ENCODE measurements at regions not wholly inside any gene's neighbourhood (a gene's known extent, or its start where the extent isn't known, plus 50 kb on each side); places are given as distances from the start of the nearest gene placed in this dataset.
"Not testable (repeated sequence)": the region's sequence is repeated elsewhere in the genome, so short reads cannot be mapped to it uniquely, and the experiment has no call there.

DNA sequence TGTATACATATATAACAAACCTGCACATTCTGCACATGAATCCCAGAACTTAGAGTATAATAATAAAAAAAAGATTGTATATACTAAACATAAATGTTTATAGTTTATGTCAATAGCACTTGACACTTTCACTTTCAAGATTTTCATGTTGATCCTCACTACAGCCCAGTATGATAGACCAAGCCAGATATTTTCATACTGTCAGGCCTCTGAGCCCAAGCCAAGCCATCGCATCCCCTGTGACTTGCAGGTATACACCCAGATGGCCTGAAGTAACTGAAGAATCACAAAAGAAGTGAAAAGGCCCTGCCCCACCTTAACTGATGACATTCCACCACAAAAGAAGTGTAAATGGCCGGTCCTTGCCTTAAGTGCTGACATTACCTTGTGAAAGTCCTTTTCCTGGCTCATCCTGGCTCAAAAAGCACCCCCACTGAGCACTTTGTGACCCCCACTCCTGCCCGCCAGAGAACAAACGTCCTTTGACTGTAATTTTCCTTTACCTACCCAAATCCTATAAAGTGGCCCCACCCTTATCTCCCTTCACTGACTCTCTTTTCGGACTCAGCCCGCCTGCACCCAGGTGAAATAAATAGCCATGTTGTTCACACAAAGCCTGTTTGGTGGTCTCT lies 555.5 kb upstream of the ADGRL2 start:
- CTCF ChIA-PET (ENCODE audit: low intra/inter-chr PET ratio, low total read pairs); H3K27ac ChIP-seq (ENCODE audit: extremely low read length, insufficient read depth, low read length); H3K79me2 ChIP-seq (ENCODE audit: insufficient read depth, low read length); H2AFZ ChIP-seq (ENCODE audit: low read length); DNase-seq (ENCODE audit: low spot score); FAIRE-seq; H3K27me3 ChIP-seq (ENCODE audit: control insufficient read depth in 1 of 2, insufficient read depth in 2 of 2, low read length in 2 of 2); BruUV-seq (replicated peaks); ATAC-seq; in situ Hi-C loops (cut with HindIII; ENCODE audit: extremely low pct_ligation_motif_present, low pct_unique_long_range_greater_than_20kb); POLR2A ChIA-PET; H3K9ac ChIP-seq (ENCODE audit: insufficient read depth, low read depth, low read length); H4K20me1 ChIP-seq (ENCODE audit: insufficient read depth, low read length); H3K36me3 ChIP-seq (replicated peaks in 1 of 2; ENCODE audit: control insufficient read depth in 1 of 2, insufficient read depth in 2 of 2, low read length in 2 of 2); intact Hi-C loops (cut with micrococcal nuclease; ENCODE audit: unreplicated experiment); H3K4me1 ChIP-seq (ENCODE audit: insufficient read depth, low read length); H3K4me2 ChIP-seq (ENCODE audit: low read depth, low read length); H3K4me3 ChIP-seq (replicated peaks in 1 of 3; ENCODE audit: insufficient read depth in 1 of 3, low read depth in 2 of 3, low read length in 3 of 3): not testable (repeated sequence)
- H3K9me3 ChIP-seq (ENCODE audit: low read length): peaks cover 18% of the 10 kb centered on the region; the same call in 1 of the 2 replicates
- WGBS (ENCODE audit: low lambda C conversion rate): 17% methylated on average over 6 of the region's 6 CpGs

DNA sequence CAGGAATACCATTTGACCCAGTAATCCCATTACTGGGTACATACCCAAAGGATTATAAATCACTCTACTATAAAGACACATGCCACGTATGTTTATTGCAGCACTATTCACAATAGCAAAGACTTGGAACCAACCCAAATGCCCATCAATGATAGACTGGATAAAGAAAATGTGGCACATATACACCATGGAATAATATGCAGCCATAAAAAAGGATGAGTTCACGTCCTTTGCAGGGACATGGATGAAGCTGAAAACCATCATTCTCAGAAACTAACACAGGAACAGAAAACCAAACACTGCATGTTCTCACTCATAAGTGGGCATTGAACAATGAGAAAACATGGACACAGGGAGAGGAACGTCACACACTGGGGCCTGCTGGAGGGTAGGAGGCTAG lies 556.1 kb upstream of the ADGRL2 start:
- H3K4me2 ChIP-seq (ENCODE audit: low read depth, low read length); in situ Hi-C loops (cut with HindIII; ENCODE audit: extremely low pct_ligation_motif_present, low pct_unique_long_range_greater_than_20kb): not testable (repeated sequence)

DNA sequence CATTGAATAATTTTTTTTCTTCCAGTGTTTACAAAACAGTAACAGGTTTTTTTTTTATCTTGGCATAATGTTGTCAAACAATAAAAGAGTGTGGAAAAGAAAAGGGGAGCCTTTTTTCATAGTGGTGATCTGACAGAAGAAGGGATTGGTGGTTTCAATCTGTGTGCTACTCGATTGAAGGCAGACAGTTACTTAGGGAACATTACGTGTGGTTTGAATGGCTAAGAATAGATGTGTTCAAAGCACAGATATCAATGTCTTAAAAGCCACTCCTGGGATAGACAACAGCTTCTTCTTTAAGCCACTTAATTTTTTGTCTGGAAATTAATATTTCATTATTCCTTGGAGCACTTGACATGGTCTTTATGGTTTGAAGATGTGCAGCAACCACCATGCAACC lies 558.6 kb upstream of the ADGRL2 start:
- Histone ChIP-seq H4K20me1 (ENCODE audit: insufficient read depth, low read length) (no peaks in the 10 kb centered on the region), H3K27ac (ENCODE audit: extremely low read length, insufficient read depth, low read length) (no peak overlapping the region), H2AFZ (ENCODE audit: low read length) (no peak overlapping the region), H3K9me3 (ENCODE audit: low read length) (peaks cover 24% of the 10 kb centered on the region; the same call in 1 of the 2 replicates), H3K36me3 (replicated peaks in 1 of 2; ENCODE audit: control insufficient read depth in 1 of 2, insufficient read depth in 2 of 2, low read length in 2 of 2) (no peaks in the 10 kb centered on the region), H3K4me2 (ENCODE audit: low read depth, low read length) (no peak overlapping the region), H3K4me1 (ENCODE audit: insufficient read depth, low read length) (no peaks in the 10 kb centered on the region), H3K9ac (ENCODE audit: insufficient read depth, low read depth, low read length) (no peak overlapping the region), H3K27me3 (ENCODE audit: control insufficient read depth in 1 of 2, insufficient read depth in 2 of 2, low read length in 2 of 2) (no peaks in the 10 kb centered on the region), H3K79me2 (ENCODE audit: insufficient read depth, low read length) (no peaks in the 10 kb centered on the region), H3K4me3 (replicated peaks in 1 of 3; ENCODE audit: insufficient read depth in 1 of 3, low read depth in 2 of 3, low read length in 3 of 3) (no peak overlapping the region)
- no peak for ATAC-seq
- 0% methylated on average over 2 of the region's 2 CpGs for WGBS (ENCODE audit: low lambda C conversion rate)
- no TSS peak for BruUV-seq (replicated peaks)
- FAIRE-seq: no peak
- no peak for DNase-seq (ENCODE audit: low spot score)
- ChIA-PET CTCF (ENCODE audit: low intra/inter-chr PET ratio, low total read pairs) (no interaction called here), POLR2A (no interaction called here)
- in situ Hi-C loops (cut with HindIII; ENCODE audit: extremely low pct_ligation_motif_present, low pct_unique_long_range_greater_than_20kb): no loop called here
- intact Hi-C loops (cut with micrococcal nuclease; ENCODE audit: unreplicated experiment): no loop called here
- TF ChIP-seq SMYD3 (CRISPR knock-in tag; IDR thresholded peaks at IDR 0.05) (no peak), ZNF674 (CRISPR knock-in tag; IDR thresholded peaks at IDR 0.05; ENCODE audit: low read depth) (no peak), TCF7L2 (IDR thresholded peaks at IDR 0.05; ENCODE audit: low read depth, low read length) (no peak), NR2F2 (IDR thresholded peaks at IDR 0.05; ENCODE audit: borderline replicate concordance, low read depth) (no peak), GABPA (IDR thresholded peaks at IDR 0.05; ENCODE audit: low read depth, low read length) (no peak), GABPA (CRISPR knock-in tag; IDR thresholded peaks at IDR 0.05; ENCODE audit: low read depth) (no peak), ZNF3 (CRISPR knock-in tag; IDR thresholded peaks at IDR 0.05) (no peak), MAFK (conservative IDR thresholded peaks at IDR 0.05 in 1 of 2, IDR thresholded peaks at IDR 0.05 in 1 of 2; ENCODE audit: low read length in 2 of 2) (no peak)
- TF ChIP-seq, protein P1, sequence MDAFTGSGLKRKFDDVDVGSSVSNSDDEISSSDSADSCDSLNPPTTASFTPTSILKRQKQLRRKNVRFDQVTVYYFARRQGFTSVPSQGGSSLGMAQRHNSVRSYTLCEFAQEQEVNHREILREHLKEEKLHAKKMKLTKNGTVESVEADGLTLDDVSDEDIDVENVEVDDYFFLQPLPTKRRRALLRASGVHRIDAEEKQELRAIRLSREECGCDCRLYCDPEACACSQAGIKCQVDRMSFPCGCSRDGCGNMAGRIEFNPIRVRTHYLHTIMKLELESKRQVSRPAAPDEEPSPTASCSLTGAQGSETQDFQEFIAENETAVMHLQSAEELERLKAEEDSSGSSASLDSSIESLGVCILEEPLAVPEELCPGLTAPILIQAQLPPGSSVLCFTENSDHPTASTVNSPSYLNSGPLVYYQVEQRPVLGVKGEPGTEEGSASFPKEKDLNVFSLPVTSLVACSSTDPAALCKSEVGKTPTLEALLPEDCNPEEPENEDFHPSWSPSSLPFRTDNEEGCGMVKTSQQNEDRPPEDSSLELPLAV (CRISPR knock-in tag; conservative IDR thresholded peaks at IDR 0.05; ENCODE audit: low read depth): no peak
- TF ChIP-seq, protein P2, sequence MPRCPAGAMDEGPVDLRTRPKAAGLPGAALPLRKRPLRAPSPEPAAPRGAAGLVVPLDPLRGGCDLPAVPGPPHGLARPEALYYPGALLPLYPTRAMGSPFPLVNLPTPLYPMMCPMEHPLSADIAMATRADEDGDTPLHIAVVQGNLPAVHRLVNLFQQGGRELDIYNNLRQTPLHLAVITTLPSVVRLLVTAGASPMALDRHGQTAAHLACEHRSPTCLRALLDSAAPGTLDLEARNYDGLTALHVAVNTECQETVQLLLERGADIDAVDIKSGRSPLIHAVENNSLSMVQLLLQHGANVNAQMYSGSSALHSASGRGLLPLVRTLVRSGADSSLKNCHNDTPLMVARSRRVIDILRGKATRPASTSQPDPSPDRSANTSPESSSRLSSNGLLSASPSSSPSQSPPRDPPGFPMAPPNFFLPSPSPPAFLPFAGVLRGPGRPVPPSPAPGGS (CRISPR knock-in tag; IDR thresholded peaks at IDR 0.05): no peak

More for the DNA sequence above, 556.1 kb upstream of the ADGRL2 start:
- POLR2A ChIA-PET; H3K4me3 ChIP-seq (replicated peaks in 1 of 3; ENCODE audit: insufficient read depth in 1 of 3, low read depth in 2 of 3, low read length in 3 of 3); H4K20me1 ChIP-seq (ENCODE audit: insufficient read depth, low read length); H3K27ac ChIP-seq (ENCODE audit: extremely low read length, insufficient read depth, low read length); H3K36me3 ChIP-seq (replicated peaks in 1 of 2; ENCODE audit: control insufficient read depth in 1 of 2, insufficient read depth in 2 of 2, low read length in 2 of 2); H2AFZ ChIP-seq (ENCODE audit: low read length); intact Hi-C loops (cut with micrococcal nuclease; ENCODE audit: unreplicated experiment); H3K9ac ChIP-seq (ENCODE audit: insufficient read depth, low read depth, low read length); DNase-seq (ENCODE audit: low spot score); H3K79me2 ChIP-seq (ENCODE audit: insufficient read depth, low read length); H3K4me1 ChIP-seq (ENCODE audit: insufficient read depth, low read length); ATAC-seq; BruUV-seq (replicated peaks); H3K27me3 ChIP-seq (ENCODE audit: control insufficient read depth in 1 of 2, insufficient read depth in 2 of 2, low read length in 2 of 2); CTCF ChIA-PET (ENCODE audit: low intra/inter-chr PET ratio, low total read pairs); FAIRE-seq: not testable (repeated sequence)
- WGBS (ENCODE audit: low lambda C conversion rate): 1% methylated on average over 3 of the region's 3 CpGs
- H3K9me3 ChIP-seq (ENCODE audit: low read length): peaks cover 19% of the 10 kb centered on the region; the same call in 1 of the 2 replicates

Measured in HepG2 (cell line).